DOHH2 (cell line): ENCODE measurements at regions not wholly inside any gene's neighbourhood (a gene's known extent, or its start where the extent isn't known, plus 50 kb on each side); places are given as distances from the start of the nearest gene placed in this dataset.

Experiments
- CTCF ChIP-seq: fragments of 200-600 bp; sonication (generic); IDR thresholded peaks from one replicate; pipeline ENCODE4 v1.5.1; 2014; ENCODE audit warnings: antibody characterized with exemption, mild to moderate bottlenecking, low read depth, low read length; ENCODE audit not compliant: poor library complexity, severe bottlenecking
- EZH2phosphoT487 ChIP-seq: fragments of 200-600 bp; sonication (generic); IDR thresholded peaks from 2 replicates; pipeline ENCODE4 v1.6.1; 2017; ENCODE audit warnings: borderline replicate concordance, mild to moderate bottlenecking, antibody characterized with exemption, low read length, moderate library complexity, mixed read lengths

- no peak for TF ChIP-seq CTCF
- TF ChIP-seq EZH2phosphoT487 = no peak
Measured at GRCh38 chr12:125493704-125494308, 428.6 kb downstream of the AACS start.
